Naive B cell (primary cell): ENCODE measurements at regions not wholly inside any gene's neighbourhood (a gene's known extent, or its start where the extent isn't known, plus 50 kb on each side); places are given as distances from the start of the nearest gene placed in this dataset.

ENCODE experiments used
- ATAC-seq, 2 donors: fragments of 150-1000 bp; cut with Tn5 transposase; 2 replicates each; pipeline ENCODE4 v1.10.0; 2021; ENCODE audit warnings: low read depth in 2 of 2, mild to moderate bottlenecking in 2 of 2, moderate library complexity in 2 of 2
- DNase-seq: peaks from one replicate; pipeline ENCODE4 v3.0.0; 2022
- H3K27ac Mint-ChIP-seq, 6 donors: one replicate each; pipeline ENCODE4 v1.8.0; 2020 to 2022; ENCODE audit warnings: mild to moderate bottlenecking in 6 of 6, mixed read lengths in 6 of 6, moderate library complexity in 5 of 6, inconsistent platforms in 2 of 6
- H3K27me3 Mint-ChIP-seq, 3 donors: one replicate each; pipeline ENCODE4 v1.8.0; 2021 to 2022; ENCODE audit warnings: mixed read lengths in 3 of 3, mild to moderate bottlenecking in 1 of 3
- H3K36me3 Mint-ChIP-seq, 2 donors: one replicate each; pipeline ENCODE4 v1.8.0; 2020 to 2022; ENCODE audit warnings: mixed read lengths in 2 of 2, inconsistent platforms in 1 of 2, mild to moderate bottlenecking in 1 of 2
- H3K4me1 Mint-ChIP-seq, 3 donors: one replicate each; pipeline ENCODE4 v1.8.0; 2020 to 2022; ENCODE audit warnings: mixed read lengths in 3 of 3, inconsistent platforms in 1 of 3, mild to moderate bottlenecking in 1 of 3, moderate library complexity in 1 of 3
- H3K4me3 Mint-ChIP-seq, 8 donors: one replicate each; pipeline ENCODE4 v1.8.0; 2020 to 2022; ENCODE audit warnings: mild to moderate bottlenecking in 8 of 8, mixed read lengths in 8 of 8, moderate library complexity in 8 of 8, inconsistent platforms in 2 of 8
- H3K9me3 Mint-ChIP-seq, 7 donors: one replicate each; pipeline ENCODE4 v1.8.0; 2020 to 2022; ENCODE audit warnings: mixed read lengths in 7 of 7, mild to moderate bottlenecking in 5 of 7, inconsistent platforms in 2 of 7, moderate library complexity in 1 of 7

DNA sequence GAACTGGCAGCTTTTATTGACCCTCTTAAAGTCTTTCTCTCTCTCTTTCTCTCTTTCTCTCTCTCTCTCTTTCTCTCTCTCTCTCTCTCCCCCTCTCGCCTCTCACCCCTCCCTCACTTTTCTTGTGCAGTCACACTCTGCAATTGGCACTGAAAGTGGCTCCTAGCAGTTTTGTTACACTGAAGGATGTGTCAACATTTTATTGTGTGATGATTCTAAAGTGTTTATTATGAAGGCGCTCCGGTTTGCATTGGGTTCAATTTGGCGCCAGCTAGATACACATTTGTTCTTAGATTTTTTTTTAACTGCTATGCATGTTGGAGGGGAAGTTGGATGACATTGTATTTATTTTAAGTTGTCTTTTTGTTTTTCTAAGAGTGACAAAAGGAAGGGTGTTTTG lies 64.0 kb upstream of the CHRM3 start:
- no peaks in the 10 kb centered on the region for H3K4me1 Mint-ChIP-seq
- no peak overlapping the region for H3K4me3 Mint-ChIP-seq
- H3K27ac Mint-ChIP-seq, result no peak overlapping the region
- H3K36me3 Mint-ChIP-seq, result no peaks in the 10 kb centered on the region
- ATAC-seq (no peak), DNase-seq (no peak)
- H3K27me3 Mint-ChIP-seq, result no peaks in the 10 kb centered on the region
- H3K9me3 Mint-ChIP-seq, result no peaks in the 10 kb centered on the region

DNA sequence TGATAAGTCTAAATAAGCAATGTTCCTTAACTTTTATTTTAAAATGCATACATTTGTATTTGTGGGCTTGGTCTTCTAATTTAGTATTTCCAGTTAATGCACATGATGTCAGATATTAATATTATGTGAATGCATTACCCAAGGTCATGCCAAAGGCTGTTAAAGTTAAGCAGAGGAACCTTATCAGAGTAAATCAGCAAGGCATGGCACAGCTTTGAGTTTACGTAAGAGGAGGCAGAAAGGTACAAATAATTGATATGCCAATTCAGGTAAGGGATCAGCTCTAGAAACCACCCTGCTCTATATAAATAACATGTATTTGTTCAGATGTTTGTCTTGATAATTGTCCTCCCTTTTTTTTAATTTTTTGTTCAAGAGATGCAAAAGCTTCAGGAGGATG lies 64.5 kb upstream of the CHRM3 start:
- Mint-ChIP-seq H3K9me3 (no peaks in the 10 kb centered on the region), H3K4me3 (no peak overlapping the region), H3K36me3 (no peaks in the 10 kb centered on the region), H3K27ac (no peak overlapping the region), H3K27me3 (no peaks in the 10 kb centered on the region), H3K4me1 (no peaks in the 10 kb centered on the region)
- ATAC-seq, result no peak
- no peak for DNase-seq

GRCh38 chr1:239317948-239318347 lies 68.4 kb upstream of the CHRM3 start:
- no peaks in the 10 kb centered on the region for H3K36me3 Mint-ChIP-seq
- no peaks in the 10 kb centered on the region for H3K4me1 Mint-ChIP-seq
- H3K27me3 Mint-ChIP-seq, result no peaks in the 10 kb centered on the region
- ATAC-seq (no peak), DNase-seq (no peak)
- H3K27ac Mint-ChIP-seq, result no peak overlapping the region
- H3K4me3 Mint-ChIP-seq, result no peak overlapping the region
- H3K9me3 Mint-ChIP-seq, result no peaks in the 10 kb centered on the region

- no peaks in the 10 kb centered on the region for H3K36me3 Mint-ChIP-seq
- H3K27ac Mint-ChIP-seq, result no peak overlapping the region
- H3K4me3 Mint-ChIP-seq, result no peak overlapping the region
- DNase-seq (no peak), ATAC-seq (no peak)
- H3K4me1 Mint-ChIP-seq, result no peaks in the 10 kb centered on the region
- H3K9me3 Mint-ChIP-seq, result peaks cover 0 to 8% (median 0%) of the 10 kb centered on the region in 7 donors
- H3K27me3 Mint-ChIP-seq, result no peaks in the 10 kb centered on the region
These were observed 70.6 kb upstream of the CHRM3 start for GRCh38 chr1:239315631-239316217.

GRCh38 chr1:239311331-239311730 lies 75.0 kb upstream of the CHRM3 start:
- Mint-ChIP-seq H3K27me3 (no peaks in the 10 kb centered on the region), H3K27ac (no peak overlapping the region), H3K9me3 (peaks cover 0 to 12% (median 0%) of the 10 kb centered on the region in 7 donors), H3K4me3 (no peak overlapping the region), H3K4me1 (peaks cover 0 to 1% (median 0%) of the 10 kb centered on the region in 3 donors), H3K36me3 (no peaks in the 10 kb centered on the region)
- ATAC-seq (no peak), DNase-seq (no peak)

DNA sequence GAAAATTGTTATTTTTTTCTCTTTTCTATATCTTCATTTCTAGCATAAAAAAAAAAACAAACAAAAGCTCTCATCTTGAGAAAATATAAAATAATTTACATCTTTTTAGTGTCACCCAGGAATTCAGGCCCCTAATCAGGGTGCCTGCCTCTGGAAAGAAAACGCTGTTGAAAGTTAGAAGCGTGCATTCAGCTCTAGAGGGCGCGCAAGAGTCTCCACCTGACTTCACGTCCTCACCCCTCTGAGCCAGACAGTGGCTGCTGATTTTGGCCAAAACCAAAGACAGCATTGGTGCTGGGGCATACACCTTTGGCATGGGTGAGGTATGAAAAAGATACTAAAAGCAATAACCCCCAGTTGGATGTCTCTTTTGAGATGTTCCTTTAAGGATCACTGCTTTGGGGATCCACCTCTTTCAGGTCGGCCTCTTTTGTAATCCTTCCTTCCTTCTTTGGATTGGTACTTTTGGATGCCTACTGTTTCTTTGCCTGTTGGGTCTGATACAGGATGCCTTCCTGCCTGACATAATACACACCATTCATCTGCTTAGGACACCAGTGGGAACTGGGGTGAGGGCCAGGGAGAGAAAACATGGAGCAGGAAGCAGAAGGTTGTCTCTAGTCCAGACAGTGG lies 77.6 kb upstream of the CHRM3 start:
- DNase-seq, result no peak
- no peaks in the 10 kb centered on the region for H3K36me3 Mint-ChIP-seq

GRCh38 chr1:239307886-239308285 lies 78.5 kb upstream of the CHRM3 start:
- ATAC-seq (no peak), DNase-seq (no peak)
- H3K4me3 Mint-ChIP-seq, result no peak overlapping the region
- no peak overlapping the region for H3K27ac Mint-ChIP-seq
- H3K9me3 Mint-ChIP-seq, result peaks cover 0 to 12% (median 0%) of the 10 kb centered on the region in 7 donors
- H3K4me1 Mint-ChIP-seq, result peaks cover 0 to 1% (median 0%) of the 10 kb centered on the region in 3 donors
- H3K27me3 Mint-ChIP-seq, result no peaks in the 10 kb centered on the region
- no peaks in the 10 kb centered on the region for H3K36me3 Mint-ChIP-seq

More for the DNA sequence above, 77.6 kb upstream of the CHRM3 start:
- Mint-ChIP-seq H3K27me3 (no peaks in the 10 kb centered on the region), H3K27ac (no peak overlapping the region), H3K4me3 (no peak overlapping the region), H3K4me1 (peaks cover 0 to 1% (median 0%) of the 10 kb centered on the region in 3 donors), H3K9me3 (peaks cover 0 to 12% (median 0%) of the 10 kb centered on the region in 7 donors)
- no peak for ATAC-seq

- Mint-ChIP-seq H3K27me3 (no peaks in the 10 kb centered on the region), H3K27ac (no peak overlapping the region)
- no peak for DNase-seq
These were observed 79.9 kb upstream of the CHRM3 start for GRCh38 chr1:239306426-239306825.

GRCh38 chr1:239303289-239303688 lies 83.1 kb upstream of the CHRM3 start:
- DNase-seq (no peak), ATAC-seq (no peak)
- no peaks in the 10 kb centered on the region for H3K36me3 Mint-ChIP-seq
- H3K27me3 Mint-ChIP-seq, result no peaks in the 10 kb centered on the region
- no peak overlapping the region for H3K27ac Mint-ChIP-seq
- no peaks in the 10 kb centered on the region for H3K4me1 Mint-ChIP-seq
- peaks cover 0 to 6% (median 0%) of the 10 kb centered on the region in 7 donors for H3K9me3 Mint-ChIP-seq
- no peak overlapping the region for H3K4me3 Mint-ChIP-seq

More at GRCh38 chr1:239306426-239306825, 79.9 kb upstream of the CHRM3 start:
- H3K36me3 Mint-ChIP-seq, result no peaks in the 10 kb centered on the region
- peaks cover 0 to 4% (median 0%) of the 10 kb centered on the region in 7 donors for H3K9me3 Mint-ChIP-seq
- H3K4me3 Mint-ChIP-seq, result no peak overlapping the region
- no peak for ATAC-seq
- H3K4me1 Mint-ChIP-seq, result peaks cover 0 to 1% (median 0%) of the 10 kb centered on the region in 3 donors

- no peak for DNase-seq
- H3K27ac Mint-ChIP-seq, result no peak overlapping the region
- no peaks in the 10 kb centered on the region for H3K27me3 Mint-ChIP-seq
- H3K36me3 Mint-ChIP-seq, result no peaks in the 10 kb centered on the region
- peaks cover 0 to 6% (median 0%) of the 10 kb centered on the region in 7 donors for H3K9me3 Mint-ChIP-seq
- ATAC-seq, result no peak
- no peaks in the 10 kb centered on the region for H3K4me1 Mint-ChIP-seq
- H3K4me3 Mint-ChIP-seq, result no peak overlapping the region
These were observed 83.7 kb upstream of the CHRM3 start for GRCh38 chr1:239302696-239303095.

- no peak for ATAC-seq
- Mint-ChIP-seq H3K27ac (no peak overlapping the region), H3K9me3 (peaks cover 0 to 6% (median 0%) of the 10 kb centered on the region in 7 donors)
These were observed 85.1 kb upstream of the CHRM3 start for GRCh38 chr1:239301251-239301650.

GRCh38 chr1:239297910-239298309 lies 88.5 kb upstream of the CHRM3 start:
- H3K4me1 Mint-ChIP-seq, result no peaks in the 10 kb centered on the region
- H3K9me3 Mint-ChIP-seq, result peaks cover 0 to 6% (median 0%) of the 10 kb centered on the region in 7 donors
- DNase-seq (no peak), ATAC-seq (no peak)
- no peak overlapping the region for H3K4me3 Mint-ChIP-seq
- H3K27me3 Mint-ChIP-seq, result no peaks in the 10 kb centered on the region
- no peaks in the 10 kb centered on the region for H3K36me3 Mint-ChIP-seq
- no peak overlapping the region for H3K27ac Mint-ChIP-seq

More at GRCh38 chr1:239301251-239301650, 85.1 kb upstream of the CHRM3 start:
- H3K27me3 Mint-ChIP-seq, result no peaks in the 10 kb centered on the region
- no peaks in the 10 kb centered on the region for H3K36me3 Mint-ChIP-seq
- DNase-seq, result no peak
- no peak overlapping the region for H3K4me3 Mint-ChIP-seq
- H3K4me1 Mint-ChIP-seq, result no peaks in the 10 kb centered on the region

GRCh38 chr1:239293350-239294110 lies 92.8 kb upstream of the CHRM3 start:
- Mint-ChIP-seq H3K27ac (no peak overlapping the region), H3K4me1 (no peaks in the 10 kb centered on the region), H3K36me3 (no peaks in the 10 kb centered on the region), H3K4me3 (no peak overlapping the region), H3K9me3 (peaks cover 0 to 5% (median 0%) of the 10 kb centered on the region in 7 donors), H3K27me3 (no peaks in the 10 kb centered on the region)
- DNase-seq (no peak), ATAC-seq (no peak)
